Body of pancreas (tissue), 4 donors: ENCODE measurements at regions not wholly inside any gene's neighbourhood (a gene's known extent, or its start where the extent isn't known, plus 50 kb on each side); places are given as distances from the start of the nearest gene placed in this dataset.

ENCODE experiments used
- ATAC-seq: fragments of 150-250 bp; one replicate; pipeline ENCODE4 v1.9.1; 2016
- DNase-seq, 4 donors: peaks; one replicate each; pipeline ENCODE4 v3.0.0-alpha.2; 2019
- H3K27ac ChIP-seq, 4 donors: fragments of 200-600 bp; sonication (generic); 1 replicate in 3 of 4; 2 replicates in 1 of 4; pipeline versions ENCODE4 v1.5.1 to v1.6.1; 2016 to 2019; ENCODE audit warnings: mild to moderate bottlenecking in 1 of 4, mixed read lengths in 1 of 4, moderate library complexity in 1 of 4
- H3K27me3 ChIP-seq, 2 donors: fragments of 200-600 bp; sonication (generic); one replicate each; pipeline ENCODE4 v1.6.0; 2016; ENCODE audit warnings: mild to moderate bottlenecking in 1 of 2
- H3K36me3 ChIP-seq, 2 donors: fragments of 200-600 bp; sonication (generic); replicated peaks in 1 of 2; 2 replicates each; pipeline ENCODE4 v1.5.1; 2016; ENCODE audit warnings: low read depth in 2 of 2; ENCODE audit not compliant: insufficient read depth in 1 of 2
- H3K4me1 ChIP-seq: fragments of 200-600 bp; sonication (generic); one replicate; pipeline ENCODE4 v1.6.0; 2016
- H3K4me3 ChIP-seq, 2 donors: fragments of 200-600 bp; sonication (generic); 1 replicate in 1 of 2; 2 replicates in 1 of 2; pipeline ENCODE4 v1.5.1; 2016 to 2019
- H3K9me3 ChIP-seq, 3 donors: fragments of 200-600 bp; sonication (generic); 1 replicate in 2 of 3; 2 replicates in 1 of 3; pipeline ENCODE4 v1.5.1; 2016
- CTCF ChIP-seq, 7 experiments: fragments of 450-650 bp in 4 of 7; fragments of 200-600 bp in 3 of 7; sonication (generic) in 3 of 7; IDR thresholded peaks; one replicate each; pipeline ENCODE4 v1.5.1; 2016 to 2019; ENCODE audit warnings: antibody characterized with exemption in 7 of 7
- POLR2A ChIP-seq, 3 donors: fragments of 450-650 bp; IDR thresholded peaks; one replicate each; pipeline ENCODE4 v1.6.1; 2016; ENCODE audit warnings: antibody characterized with exemption in 3 of 3, mild to moderate bottlenecking in 2 of 3
- WGBS, 2 donors: methylation state at CpG; one replicate each; pipeline ENCODE4 v1.1.5; 2017; 5-methylcytosine and 5-hydroxymethylcytosine counted together
- intact Hi-C: fragments of 100-400 bp; cut with DNase I; formaldehyde crosslinking; loops from one replicate; pipeline ENCODE4 v1.15.1; 2023

DNA sequence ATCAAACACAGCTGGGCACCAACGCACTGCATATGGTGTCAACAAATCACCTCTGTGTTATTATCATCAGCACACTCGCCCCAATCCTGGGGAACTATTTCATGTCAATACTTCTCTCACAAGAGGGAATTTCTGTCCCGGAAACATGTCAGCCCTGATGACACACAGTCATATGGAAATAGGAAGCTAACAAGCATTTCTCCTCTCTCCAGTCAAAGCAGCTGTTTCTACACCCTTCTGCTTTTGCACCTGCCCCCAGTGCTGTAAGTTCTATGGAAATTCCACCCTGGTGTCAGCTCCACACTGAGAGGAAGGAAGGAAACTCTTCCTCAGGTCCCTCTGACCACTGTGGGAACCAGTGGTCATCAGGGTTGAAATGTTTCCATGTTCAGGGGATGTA, 447.6 kb upstream of the ID2 start:
- TF ChIP-seq CTCF (IDR thresholded peaks at IDR 0.05) (no peak), POLR2A (IDR thresholded peaks at IDR 0.05) (no peak)
- DNase-seq (peak in 1 of 4 donors; percentile 44), ATAC-seq (no peak)
- Histone ChIP-seq H3K27ac (no peak overlapping the region), H3K9me3 (no peaks in the 10 kb centered on the region), H3K4me3 (no peak overlapping the region), H3K36me3 (no peaks in the 10 kb centered on the region), H3K4me1 (no peaks in the 10 kb centered on the region), H3K27me3 (no peaks in the 10 kb centered on the region)
- intact Hi-C loops = no loop called here
- WGBS, 2 donors = 82 to 84% methylated on average over 3 of the region's 3 CpGs

DNA sequence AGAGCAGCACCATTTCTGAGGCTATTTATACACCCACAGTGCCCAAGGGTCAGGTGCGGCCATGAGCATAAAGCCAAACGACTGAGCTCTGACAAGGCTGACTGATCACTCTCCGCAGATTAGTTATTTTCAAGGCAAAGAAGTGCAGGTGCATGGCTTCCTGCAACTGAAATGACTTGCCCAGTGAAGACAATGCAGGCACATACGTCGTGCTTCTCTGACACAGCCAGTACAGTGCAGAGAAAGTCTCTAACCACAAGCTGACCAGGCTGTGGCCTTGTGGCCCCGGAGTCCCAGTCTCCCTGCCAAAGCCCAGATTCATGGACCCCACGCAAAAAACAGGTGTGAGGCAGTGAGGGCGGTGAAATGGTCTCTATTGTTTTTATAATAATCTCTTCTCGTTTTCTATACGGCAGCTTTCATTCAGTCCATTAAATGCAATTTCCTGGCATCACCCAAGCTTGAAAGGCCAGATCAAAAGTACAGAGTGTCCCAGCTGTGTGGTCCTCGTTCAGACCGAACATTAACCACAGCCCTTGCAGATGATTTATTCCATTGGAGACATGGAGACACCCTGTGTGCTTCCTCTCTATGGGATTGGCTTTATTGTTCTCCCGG, 447.0 kb upstream of the ID2 start:
- Histone ChIP-seq H3K4me3 (no peak overlapping the region), H3K27ac (no peak overlapping the region), H3K4me1 (no peaks in the 10 kb centered on the region), H3K36me3 (no peaks in the 10 kb centered on the region), H3K27me3 (no peaks in the 10 kb centered on the region), H3K9me3 (no peaks in the 10 kb centered on the region)
- DNase-seq (no peak), ATAC-seq (no peak)
- WGBS, 2 donors = 67 to 83% methylated on average over 13 of the region's 13 CpGs
- intact Hi-C loops = no loop called here
- no peak for TF ChIP-seq CTCF (IDR thresholded peaks at IDR 0.05)
- no peak for TF ChIP-seq POLR2A (IDR thresholded peaks at IDR 0.05)

GRCh38 chr2:8235419-8235818, 446.4 kb upstream of the ID2 start:
- ATAC-seq = no peak
- no peaks in the 10 kb centered on the region for H3K27me3 ChIP-seq
- no peak overlapping the region for H3K27ac ChIP-seq
- TF ChIP-seq POLR2A (IDR thresholded peaks at IDR 0.05) = no peak
- no peak for TF ChIP-seq CTCF (IDR thresholded peaks at IDR 0.05)
- intact Hi-C loops = no loop called here
- no peak for DNase-seq
- H3K4me3 ChIP-seq = no peak overlapping the region
- no peaks in the 10 kb centered on the region for H3K36me3 ChIP-seq
- 87 to 100% methylated on average over 1 of the region's 1 CpG for WGBS, 2 donors
- no peaks in the 10 kb centered on the region for H3K9me3 ChIP-seq
- H3K4me1 ChIP-seq = no peaks in the 10 kb centered on the region

DNA sequence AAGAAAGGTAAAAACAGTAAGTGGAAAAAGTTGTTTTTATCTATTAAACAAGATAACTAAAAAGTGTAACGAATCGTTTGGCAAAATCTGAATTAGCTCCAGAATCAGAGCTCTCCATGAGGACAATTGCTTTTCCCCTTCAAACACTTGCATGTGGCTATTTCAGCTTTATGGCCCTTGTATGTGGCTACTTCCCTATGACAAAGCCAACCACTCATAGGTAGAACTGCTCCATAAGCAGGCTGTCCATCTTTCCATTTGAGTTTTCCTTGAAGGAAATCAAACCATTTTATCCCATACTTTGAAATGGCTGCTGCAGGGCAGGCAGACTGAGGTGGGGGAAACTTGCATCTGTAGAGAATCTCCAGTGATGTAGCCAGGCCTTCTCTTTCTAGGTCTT, 445.5 kb upstream of the ID2 start:
- intact Hi-C loops = no loop called here
- H3K9me3 ChIP-seq = no peaks in the 10 kb centered on the region
- DNase-seq (no peak), ATAC-seq (no peak)
- H3K27ac ChIP-seq = no peak overlapping the region
- H3K36me3 ChIP-seq = no peaks in the 10 kb centered on the region
- H3K27me3 ChIP-seq = no peaks in the 10 kb centered on the region
- no peak overlapping the region for H3K4me3 ChIP-seq
- no peaks in the 10 kb centered on the region for H3K4me1 ChIP-seq
- WGBS, 2 donors = 54 to 64% methylated on average over 2 of the region's 2 CpGs
- TF ChIP-seq POLR2A (IDR thresholded peaks at IDR 0.05) (no peak), CTCF (IDR thresholded peaks at IDR 0.05) (no peak)

- 49 to 60% methylated on average over 8 of the region's 8 CpGs for WGBS, 2 donors
- Histone ChIP-seq H3K27me3 (no peaks in the 10 kb centered on the region), H3K4me3 (no peak overlapping the region), H3K9me3 (no peaks in the 10 kb centered on the region), H3K4me1 (no peaks in the 10 kb centered on the region), H3K27ac (no peak overlapping the region), H3K36me3 (no peaks in the 10 kb centered on the region)
- intact Hi-C loops = no loop called here
- TF ChIP-seq POLR2A (IDR thresholded peaks at IDR 0.05) = no peak
- TF ChIP-seq CTCF (IDR thresholded peaks at IDR 0.05) = no peak
- no peak for DNase-seq
- no peak for ATAC-seq
These were observed 443.2 kb upstream of the ID2 start for GRCh38 chr2:8238521-8239230.
